ENCODE measurements at regions not wholly inside any gene's neighbourhood (a gene's known extent, or its start where the extent isn't known, plus 50 kb on each side); places are given as distances from the start of the nearest gene placed in this dataset.

- H3K4me1 Mint-ChIP-seq: peaks cover 18% of the 10 kb centered on the region
Measured at GRCh38 chr17:36684134-36684533, 82.8 kb downstream of the MRM1 start.

GRCh38 chr17:36686123-36686669 lies 84.8 kb downstream of the MRM1 start:
- H2AFZ ChIP-seq (replicated peaks): no peak overlapping the region
- DNase-seq (ENCODE audit: low spot score): no peak
- H3K27me3 ChIP-seq: no peaks in the 10 kb centered on the region
- no peak overlapping the region for H3K27ac ChIP-seq
- no peaks in the 10 kb centered on the region for H3K79me2 ChIP-seq (ENCODE audit: low read depth)
- no peaks in the 10 kb centered on the region for H3K9me3 ChIP-seq (ENCODE audit: low read depth)
- no peak overlapping the region for H3K9ac ChIP-seq
- peaks cover 21% of the 10 kb centered on the region for H3K4me1 ChIP-seq
- Mint-ChIP-seq H3K4me1 (peaks cover 15% of the 10 kb centered on the region), H3K27me3 (ENCODE audit: insufficient read depth, low read depth) (peaks cover 13% of the 10 kb centered on the region), H3K36me3 (no peaks in the 10 kb centered on the region), H3K4me3 (no peak overlapping the region), H3K9me3 (no peaks in the 10 kb centered on the region), H3K27ac (no peak overlapping the region)
- H3K4me2 ChIP-seq: no peak overlapping the region
- H3F3A ChIP-seq (ENCODE audit: low read depth): peaks cover 18% of the 10 kb centered on the region
- H3K4me3 ChIP-seq: no peak overlapping the region
- H4K20me1 ChIP-seq (ENCODE audit: low read depth): no peaks in the 10 kb centered on the region
- no peaks in the 10 kb centered on the region for H3K36me3 ChIP-seq
- TF ChIP-seq EZH2phosphoT487 (IDR thresholded peaks at IDR 0.05) (no peak), CTCF (IDR thresholded peaks at IDR 0.05) (no peak), EZH2 (IDR thresholded peaks at IDR 0.05) (no peak)

More at GRCh38 chr17:36684134-36684533, 82.8 kb downstream of the MRM1 start:
- Histone ChIP-seq H3K79me2 (ENCODE audit: low read depth) (no peaks in the 10 kb centered on the region), H3K9ac (no peak overlapping the region), H3K27me3 (no peaks in the 10 kb centered on the region), H3F3A (ENCODE audit: low read depth) (peaks cover 18% of the 10 kb centered on the region), H3K4me3 (no peak overlapping the region), H3K9me3 (ENCODE audit: low read depth) (no peaks in the 10 kb centered on the region), H3K27ac (no peak overlapping the region), H3K36me3 (no peaks in the 10 kb centered on the region), H3K4me1 (peaks cover 21% of the 10 kb centered on the region), H3K4me2 (no peak overlapping the region), H2AFZ (replicated peaks) (no peak overlapping the region), H4K20me1 (ENCODE audit: low read depth) (no peaks in the 10 kb centered on the region)
- H3K9me3 Mint-ChIP-seq: no peaks in the 10 kb centered on the region
- no peak overlapping the region for H3K27ac Mint-ChIP-seq
- H3K36me3 Mint-ChIP-seq: no peaks in the 10 kb centered on the region
- no peak for DNase-seq (ENCODE audit: low spot score)
- no peak overlapping the region for H3K4me3 Mint-ChIP-seq
- peaks cover 8% of the 10 kb centered on the region for H3K27me3 Mint-ChIP-seq (ENCODE audit: insufficient read depth, low read depth)
- TF ChIP-seq EZH2 (IDR thresholded peaks at IDR 0.05) (no peak), CTCF (IDR thresholded peaks at IDR 0.05) (no peak), EZH2phosphoT487 (IDR thresholded peaks at IDR 0.05) (no peak)

- Mint-ChIP-seq H3K27me3 (ENCODE audit: insufficient read depth, low read depth) (peaks cover 18% of the 10 kb centered on the region), H3K4me1 (peaks cover 15% of the 10 kb centered on the region), H3K4me3 (no peak overlapping the region), H3K36me3 (no peaks in the 10 kb centered on the region), H3K9me3 (no peaks in the 10 kb centered on the region), H3K27ac (peak overlapping the region; percentile 35)
- H2AFZ ChIP-seq (replicated peaks): no peak overlapping the region
- no peaks in the 10 kb centered on the region for H3K79me2 ChIP-seq (ENCODE audit: low read depth)
- H3K27ac ChIP-seq: no peak overlapping the region
- no peaks in the 10 kb centered on the region for H3K27me3 ChIP-seq
- peak overlapping the region; percentile 51 for H3K4me2 ChIP-seq
- H4K20me1 ChIP-seq (ENCODE audit: low read depth): no peaks in the 10 kb centered on the region
- no peaks in the 10 kb centered on the region for H3K9me3 ChIP-seq (ENCODE audit: low read depth)
- no peak overlapping the region for H3K9ac ChIP-seq
- TF ChIP-seq EZH2phosphoT487 (IDR thresholded peaks at IDR 0.05) (no peak), EZH2 (IDR thresholded peaks at IDR 0.05) (no peak), CTCF (IDR thresholded peaks at IDR 0.05) (no peak)
- peak; percentile 65 for DNase-seq (ENCODE audit: low spot score)
- no peak overlapping the region for H3K4me3 ChIP-seq
- H3K36me3 ChIP-seq: no peaks in the 10 kb centered on the region
- peaks cover 18% of the 10 kb centered on the region for H3F3A ChIP-seq (ENCODE audit: low read depth)
- peaks cover 35% of the 10 kb centered on the region for H3K4me1 ChIP-seq
Measured at GRCh38 chr17:36687736-36688135, 86.4 kb downstream of the MRM1 start.

All from neural progenitor cell (in vitro differentiated cells).